ENCODE measurements at regions not wholly inside any gene's neighbourhood (a gene's known extent, or its start where the extent isn't known, plus 50 kb on each side); places are given as distances from the start of the nearest gene placed in this dataset.

- peak; percentile 62 for DNase-seq (ENCODE audit: low spot score)
These were observed 135.4 kb upstream of the LARGE1 start for GRCh38 chr22:34055525-34056200.

GRCh38 chr22:34057726-34058125, 137.4 kb upstream of the LARGE1 start:
- no peak for DNase-seq (ENCODE audit: low spot score)

- DNase-seq (ENCODE audit: low spot score) = no peak
These were observed 144.4 kb upstream of the LARGE1 start for GRCh38 chr22:34064696-34065095.

- no peak for DNase-seq (ENCODE audit: low spot score)
These were observed 146.8 kb upstream of the LARGE1 start for GRCh38 chr22:34067031-34067430.

- peak; percentile 36 for DNase-seq (ENCODE audit: low spot score)
These were observed 147.7 kb upstream of the LARGE1 start for GRCh38 chr22:34068001-34068400.

- no peak for DNase-seq (ENCODE audit: low spot score)
These were observed 149.8 kb upstream of the LARGE1 start for GRCh38 chr22:34070051-34070450.

GRCh38 chr22:34070531-34070930, 150.3 kb upstream of the LARGE1 start:
- no peak for DNase-seq (ENCODE audit: low spot score)

- no peak for DNase-seq (ENCODE audit: low spot score)
These were observed 152.3 kb upstream of the LARGE1 start for GRCh38 chr22:34072585-34072984.

GRCh38 chr22:34080433-34080832, 160.2 kb upstream of the LARGE1 start:
- DNase-seq (ENCODE audit: low spot score) = no peak

- no peak for DNase-seq (ENCODE audit: low spot score)
These were observed 176.5 kb upstream of the LARGE1 start for GRCh38 chr22:34096770-34097169.

- DNase-seq (ENCODE audit: low spot score) = no peak
These were observed 179.0 kb upstream of the LARGE1 start for GRCh38 chr22:34099278-34099677.

GRCh38 chr22:34102633-34103032, 182.4 kb upstream of the LARGE1 start:
- DNase-seq (ENCODE audit: low spot score) = no peak

GRCh38 chr22:34105461-34106062, 185.3 kb upstream of the LARGE1 start:
- peak; percentile 65 for DNase-seq (ENCODE audit: low spot score)

- no peak for DNase-seq (ENCODE audit: low spot score)
These were observed 187.9 kb upstream of the LARGE1 start for GRCh38 chr22:34108168-34108567.

- DNase-seq (ENCODE audit: low spot score) = peak; percentile 65
These were observed 191.0 kb upstream of the LARGE1 start for GRCh38 chr22:34111210-34111824.

GRCh38 chr22:34113381-34113780, 193.1 kb upstream of the LARGE1 start:
- DNase-seq (ENCODE audit: low spot score) = no peak

- DNase-seq (ENCODE audit: low spot score) = no peak
These were observed 194.1 kb upstream of the LARGE1 start for GRCh38 chr22:34114406-34114805.

- no peak for DNase-seq (ENCODE audit: low spot score)
These were observed 195.4 kb upstream of the LARGE1 start for GRCh38 chr22:34115722-34116121.

- DNase-seq (ENCODE audit: low spot score) = no peak
These were observed 195.8 kb upstream of the LARGE1 start for GRCh38 chr22:34116126-34116525.

- DNase-seq (ENCODE audit: low spot score) = no peak
These were observed 201.8 kb upstream of the LARGE1 start for GRCh38 chr22:34122042-34122441.

GRCh38 chr22:34129691-34130486, 209.6 kb upstream of the LARGE1 start:
- DNase-seq (ENCODE audit: low spot score) = no peak

GRCh38 chr22:34135749-34136148, 215.5 kb upstream of the LARGE1 start:
- no peak for DNase-seq (ENCODE audit: low spot score)

GRCh38 chr22:34150023-34150422, 229.7 kb upstream of the LARGE1 start:
- no peak for DNase-seq (ENCODE audit: low spot score)

Data from D341Med (cell line).